Neural progenitor cell (in vitro differentiated cells): ENCODE measurements at regions not wholly inside any gene's neighbourhood (a gene's known extent, or its start where the extent isn't known, plus 50 kb on each side); places are given as distances from the start of the nearest gene placed in this dataset.

Experiments used
- DNase-seq: peaks from one replicate; pipeline ENCODE4 v3.0.0-alpha.2; 2016; ENCODE audit warnings: low spot score
- H2AFZ ChIP-seq: fragments of 200-600 bp; sonication (generic); replicated peaks from 2 replicates; pipeline ENCODE4 v1.6.1; 2016; ENCODE audit warnings: antibody characterized with exemption
- H3F3A ChIP-seq: fragments of 200-600 bp; sonication (generic); 2 replicates; pipeline ENCODE4 v1.6.1; 2016; ENCODE audit warnings: antibody characterized with exemption, low read depth
- H3K27ac ChIP-seq: fragments of 200-600 bp; sonication (generic); 2 replicates; pipeline ENCODE4 v1.5.1; 2016; ENCODE audit warnings: mild to moderate bottlenecking
- H3K27me3 ChIP-seq: fragments of 200-600 bp; sonication (generic); 2 replicates; pipeline ENCODE4 v1.6.1; 2016; ENCODE audit warnings: mild to moderate bottlenecking, moderate library complexity
- H3K36me3 ChIP-seq: fragments of 200-600 bp; sonication (generic); 2 replicates; pipeline ENCODE4 v1.5.1; 2016
- H3K4me1 ChIP-seq: fragments of 200-600 bp; sonication (generic); 2 replicates; pipeline ENCODE4 v1.6.1; 2016; ENCODE audit warnings: mixed run types
- H3K4me2 ChIP-seq: fragments of 200-600 bp; sonication (generic); 2 replicates; pipeline ENCODE4 v1.6.1; 2016
- H3K4me3 ChIP-seq: fragments of 200-600 bp; sonication (generic); 2 replicates; pipeline ENCODE4 v1.5.1; 2016
- H3K79me2 ChIP-seq: fragments of 200-600 bp; sonication (generic); 2 replicates; pipeline ENCODE4 v1.6.1; 2016; ENCODE audit warnings: low read depth
- H3K9ac ChIP-seq: fragments of 200-600 bp; sonication (generic); 2 replicates; pipeline ENCODE4 v1.6.1; 2016
- H3K9me3 ChIP-seq: fragments of 200-600 bp; sonication (generic); 2 replicates; pipeline ENCODE4 v1.5.1; 2016; ENCODE audit warnings: low read depth
- H4K20me1 ChIP-seq: fragments of 200-600 bp; sonication (generic); 2 replicates; pipeline ENCODE4 v1.6.1; 2016; ENCODE audit warnings: low read depth
- H3K27ac Mint-ChIP-seq: 3 replicates; pipeline ENCODE4 v1.8.0; 2021; ENCODE audit warnings: mixed read lengths
- H3K27me3 Mint-ChIP-seq: 2 replicates; pipeline ENCODE4 v1.8.0; 2022; ENCODE audit warnings: low read depth, mild to moderate bottlenecking, inconsistent platforms, moderate library complexity, mixed read lengths; ENCODE audit not compliant: insufficient read depth
- H3K36me3 Mint-ChIP-seq: 3 replicates; pipeline ENCODE4 v1.8.0; 2021; ENCODE audit warnings: mixed read lengths
- H3K4me1 Mint-ChIP-seq: 3 replicates; pipeline ENCODE4 v1.8.0; 2021; ENCODE audit warnings: mixed read lengths
- H3K4me3 Mint-ChIP-seq: 3 replicates; pipeline ENCODE4 v1.8.0; 2021; ENCODE audit warnings: mild to moderate bottlenecking, moderate library complexity, mixed read lengths
- H3K9me3 Mint-ChIP-seq: 3 replicates; pipeline ENCODE4 v1.8.0; 2020; ENCODE audit warnings: mixed read lengths
- CTCF ChIP-seq: fragments of 200-600 bp; sonication (generic); IDR thresholded peaks from 2 replicates; pipeline ENCODE4 v1.5.1; 2017; ENCODE audit warnings: antibody characterized with exemption, mild to moderate bottlenecking
- EZH2 ChIP-seq: fragments of 200-600 bp; sonication (generic); IDR thresholded peaks from 2 replicates; pipeline ENCODE4 v1.6.1; 2017; ENCODE audit warnings: antibody characterized with exemption, mild to moderate bottlenecking, moderate library complexity
- EZH2phosphoT487 ChIP-seq: fragments of 200-600 bp; sonication (generic); IDR thresholded peaks from 2 replicates; pipeline ENCODE4 v1.6.1; 2017; ENCODE audit warnings: antibody characterized with exemption

- H3K9ac ChIP-seq: no peak overlapping the region
- H3K4me1 Mint-ChIP-seq: no peaks in the 10 kb centered on the region
- no peak overlapping the region for H2AFZ ChIP-seq
- H3K4me3 ChIP-seq: no peak overlapping the region
- no peaks in the 10 kb centered on the region for H3K9me3 ChIP-seq
- no peak overlapping the region for H3K4me2 ChIP-seq
- no peak overlapping the region for H3K27ac ChIP-seq
- H3K4me3 Mint-ChIP-seq: no peak overlapping the region
- no peaks in the 10 kb centered on the region for H3K9me3 Mint-ChIP-seq
- H3K27me3 ChIP-seq: no peaks in the 10 kb centered on the region
- H4K20me1 ChIP-seq: no peaks in the 10 kb centered on the region
- no peak for TF ChIP-seq EZH2
- TF ChIP-seq EZH2phosphoT487: no peak
- no peak for TF ChIP-seq CTCF
- no peaks in the 10 kb centered on the region for H3K36me3 ChIP-seq
- no peaks in the 10 kb centered on the region for H3K79me2 ChIP-seq
- no peak for DNase-seq
- H3K36me3 Mint-ChIP-seq: no peaks in the 10 kb centered on the region
- no peaks in the 10 kb centered on the region for H3F3A ChIP-seq
- peaks cover 3% of the 10 kb centered on the region for H3K27me3 Mint-ChIP-seq
- no peak overlapping the region for H3K27ac Mint-ChIP-seq
- H3K4me1 ChIP-seq: no peaks in the 10 kb centered on the region
Observed at GRCh38 chr5:40276426-40277102, 403.2 kb upstream of the PTGER4 start.

- Histone ChIP-seq H4K20me1 (no peaks in the 10 kb centered on the region), H3K27ac (no peak overlapping the region), H3K9me3 (no peaks in the 10 kb centered on the region), H3K4me3 (no peak overlapping the region), H3K79me2 (no peaks in the 10 kb centered on the region), H2AFZ (no peak overlapping the region), H3K9ac (no peak overlapping the region), H3K4me1 (no peaks in the 10 kb centered on the region), H3F3A (no peaks in the 10 kb centered on the region), H3K4me2 (no peak overlapping the region), H3K27me3 (no peaks in the 10 kb centered on the region), H3K36me3 (no peaks in the 10 kb centered on the region)
- H3K9me3 Mint-ChIP-seq: no peaks in the 10 kb centered on the region
- H3K27ac Mint-ChIP-seq: no peak overlapping the region
- H3K36me3 Mint-ChIP-seq: no peaks in the 10 kb centered on the region
- H3K4me1 Mint-ChIP-seq: no peaks in the 10 kb centered on the region
- no peak for DNase-seq
- no peak for TF ChIP-seq EZH2
- TF ChIP-seq EZH2phosphoT487: no peak
- TF ChIP-seq CTCF: no peak
- peaks cover 3% of the 10 kb centered on the region for H3K27me3 Mint-ChIP-seq
- no peak overlapping the region for H3K4me3 Mint-ChIP-seq
Observed at GRCh38 chr5:40274568-40274967, 405.1 kb upstream of the PTGER4 start.

GRCh38 chr5:40273936-40274335 lies 405.8 kb upstream of the PTGER4 start:
- Mint-ChIP-seq H3K36me3 (no peaks in the 10 kb centered on the region), H3K27ac (no peak overlapping the region), H3K9me3 (no peaks in the 10 kb centered on the region), H3K4me1 (no peaks in the 10 kb centered on the region), H3K4me3 (no peak overlapping the region), H3K27me3 (peaks cover 3% of the 10 kb centered on the region)
- H3K36me3 ChIP-seq: no peaks in the 10 kb centered on the region
- no peak for DNase-seq
- no peak overlapping the region for H3K27ac ChIP-seq
- no peaks in the 10 kb centered on the region for H4K20me1 ChIP-seq
- no peak overlapping the region for H3K4me3 ChIP-seq
- H2AFZ ChIP-seq: no peak overlapping the region
- H3K79me2 ChIP-seq: no peaks in the 10 kb centered on the region
- H3K4me2 ChIP-seq: no peak overlapping the region
- no peaks in the 10 kb centered on the region for H3F3A ChIP-seq
- H3K9me3 ChIP-seq: no peaks in the 10 kb centered on the region
- H3K4me1 ChIP-seq: no peaks in the 10 kb centered on the region
- no peaks in the 10 kb centered on the region for H3K27me3 ChIP-seq
- H3K9ac ChIP-seq: no peak overlapping the region
- no peak for TF ChIP-seq EZH2
- no peak for TF ChIP-seq EZH2phosphoT487
- no peak for TF ChIP-seq CTCF
